SK-N-SH treated with all-trans-retinoic acid at 6 μM for 48 hours (cell line): ENCODE measurements at regions not wholly inside any gene's neighbourhood (a gene's known extent, or its start where the extent isn't known, plus 50 kb on each side); places are given as distances from the start of the nearest gene placed in this dataset.

Experiments
- ARNTL ChIP-seq: fragments of 450-650 bp; formaldehyde crosslinking; IDR thresholded peaks from 2 replicates; pipeline ENCODE4 v1.5.0; 2020; ENCODE audit warnings: low read depth, mild to moderate bottlenecking, moderate library complexity, borderline replicate concordance
- ESRRG ChIP-seq: fragments of 250-450 bp; sonication (Bioruptor Pico); IDR thresholded peaks from 2 replicates; pipeline ENCODE4 v1.6.1; 2021; ENCODE audit warnings: mild to moderate bottlenecking
- GLIS3 ChIP-seq: fragments of 250-450 bp; sonication (Bioruptor Pico); IDR thresholded peaks from 2 replicates; pipeline ENCODE4 v1.5.0; 2020; ENCODE audit warnings: mild to moderate bottlenecking, moderate library complexity
- ISL1 ChIP-seq: fragments of 250-450 bp; sonication (Bioruptor Pico); IDR thresholded peaks from 2 replicates; pipeline ENCODE4 v2.1.2; 2022; ENCODE audit warnings: mild to moderate bottlenecking, moderate library complexity
- OSR1 ChIP-seq: fragments of 250-450 bp; sonication (Bioruptor Pico); IDR thresholded peaks from 2 replicates; pipeline ENCODE4 v1.8.0; 2022; ENCODE audit warnings: moderate library complexity, mild to moderate bottlenecking, inconsistent platforms
- TOX ChIP-seq: fragments of 250-450 bp; sonication (Bioruptor Pico); IDR thresholded peaks from 2 replicates; pipeline ENCODE4 v1.8.0; 2021; ENCODE audit warnings: mild to moderate bottlenecking, moderate library complexity, borderline replicate concordance
- ZFP30 ChIP-seq: fragments of 450-650 bp; formaldehyde crosslinking; IDR thresholded peaks from 2 replicates; pipeline ENCODE4 v1.5.0; 2022; ENCODE audit warnings: mild to moderate bottlenecking, moderate library complexity
- ZNF8 ChIP-seq: fragments of 450-650 bp; formaldehyde crosslinking; IDR thresholded peaks from 2 replicates; pipeline ENCODE4 v1.5.0; 2020; ENCODE audit warnings: mild to moderate bottlenecking, moderate library complexity
- TF ChIP-seq, protein P1 (sequence below): fragments of 250-450 bp; sonication (Bioruptor Pico); IDR thresholded peaks from 2 replicates; pipeline ENCODE4 v1.5.1; 2020; ENCODE audit warnings: low read depth, mild to moderate bottlenecking, moderate library complexity
- TF ChIP-seq, protein P2 (sequence below): fragments of 250-450 bp; sonication (Bioruptor Pico); IDR thresholded peaks from 2 replicates; pipeline ENCODE4 v1.8.0; 2020; ENCODE audit warnings: mild to moderate bottlenecking, moderate library complexity, borderline replicate concordance

DNA sequence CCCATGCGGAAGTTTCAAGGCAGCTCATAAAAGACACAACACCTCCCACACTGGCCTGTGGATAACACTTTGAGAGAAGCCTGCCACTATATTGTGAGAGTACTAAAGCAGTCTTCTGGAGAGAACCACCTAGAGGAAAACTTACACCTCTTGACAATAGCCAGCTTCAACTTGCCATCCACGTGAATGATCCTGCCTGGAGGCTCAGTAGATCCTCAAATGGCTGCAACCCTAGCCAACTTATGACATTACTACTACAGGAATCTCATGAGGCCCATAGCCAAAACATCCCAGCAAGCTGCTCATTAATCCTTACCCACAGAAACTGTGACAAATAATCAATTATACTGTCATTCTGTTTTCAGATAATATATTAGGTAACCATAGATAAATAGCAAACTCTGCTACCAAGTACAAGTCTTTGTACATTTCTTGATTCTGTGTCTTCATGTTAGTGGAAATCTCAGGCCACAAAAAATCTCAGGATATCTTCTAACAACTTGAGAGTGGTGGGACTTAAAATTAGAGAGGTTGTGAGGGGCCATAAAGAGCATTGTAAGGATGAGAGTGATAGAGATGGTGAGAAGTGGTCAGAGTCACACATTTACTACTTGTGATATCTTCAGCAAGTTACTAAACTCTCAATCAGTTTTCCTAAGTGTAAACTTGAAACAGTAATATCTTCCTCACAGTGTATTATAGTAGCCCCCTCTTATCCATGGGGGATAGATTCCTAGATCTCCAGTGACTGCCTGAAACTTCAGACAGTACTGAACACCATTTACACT, 368.0 kb downstream of the C12orf50 start:
- no peak for TF ChIP-seq ESRRG (CRISPR knock-in tag)
- no peak for TF ChIP-seq OSR1 (CRISPR knock-in tag)
- no peak for TF ChIP-seq ZNF8 (CRISPR knock-in tag)
- TF ChIP-seq, protein P1, sequence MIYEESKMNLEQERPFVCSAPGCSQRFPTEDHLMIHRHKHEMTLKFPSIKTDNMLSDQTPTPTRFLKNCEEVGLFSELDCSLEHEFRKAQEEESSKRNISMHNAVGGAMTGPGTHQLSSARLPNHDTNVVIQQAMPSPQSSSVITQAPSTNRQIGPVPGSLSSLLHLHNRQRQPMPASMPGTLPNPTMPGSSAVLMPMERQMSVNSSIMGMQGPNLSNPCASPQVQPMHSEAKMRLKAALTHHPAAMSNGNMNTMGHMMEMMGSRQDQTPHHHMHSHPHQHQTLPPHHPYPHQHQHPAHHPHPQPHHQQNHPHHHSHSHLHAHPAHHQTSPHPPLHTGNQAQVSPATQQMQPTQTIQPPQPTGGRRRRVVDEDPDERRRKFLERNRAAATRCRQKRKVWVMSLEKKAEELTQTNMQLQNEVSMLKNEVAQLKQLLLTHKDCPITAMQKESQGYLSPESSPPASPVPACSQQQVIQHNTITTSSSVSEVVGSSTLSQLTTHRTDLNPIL (CRISPR knock-in tag) = no peak
- TF ChIP-seq ARNTL (CRISPR knock-in tag) = no peak
- TF ChIP-seq TOX (CRISPR knock-in tag) = no peak
- TF ChIP-seq ISL1 (CRISPR knock-in tag) = no peak
- no peak for TF ChIP-seq GLIS3 (CRISPR knock-in tag)
- TF ChIP-seq, protein P2, sequence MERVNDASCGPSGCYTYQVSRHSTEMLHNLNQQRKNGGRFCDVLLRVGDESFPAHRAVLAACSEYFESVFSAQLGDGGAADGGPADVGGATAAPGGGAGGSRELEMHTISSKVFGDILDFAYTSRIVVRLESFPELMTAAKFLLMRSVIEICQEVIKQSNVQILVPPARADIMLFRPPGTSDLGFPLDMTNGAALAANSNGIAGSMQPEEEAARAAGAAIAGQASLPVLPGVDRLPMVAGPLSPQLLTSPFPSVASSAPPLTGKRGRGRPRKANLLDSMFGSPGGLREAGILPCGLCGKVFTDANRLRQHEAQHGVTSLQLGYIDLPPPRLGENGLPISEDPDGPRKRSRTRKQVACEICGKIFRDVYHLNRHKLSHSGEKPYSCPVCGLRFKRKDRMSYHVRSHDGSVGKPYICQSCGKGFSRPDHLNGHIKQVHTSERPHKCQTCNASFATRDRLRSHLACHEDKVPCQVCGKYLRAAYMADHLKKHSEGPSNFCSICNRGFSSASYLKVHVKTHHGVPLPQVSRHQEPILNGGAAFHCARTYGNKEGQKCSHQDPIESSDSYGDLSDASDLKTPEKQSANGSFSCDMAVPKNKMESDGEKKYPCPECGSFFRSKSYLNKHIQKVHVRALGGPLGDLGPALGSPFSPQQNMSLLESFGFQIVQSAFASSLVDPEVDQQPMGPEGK (CRISPR knock-in tag) = no peak
- no peak for TF ChIP-seq ZFP30 (CRISPR knock-in tag)
